Muscle of back (tissue), 3 donors: ENCODE measurements at regions not wholly inside any gene's neighbourhood (a gene's known extent, or its start where the extent isn't known, plus 50 kb on each side); places are given as distances from the start of the nearest gene placed in this dataset.
"Not testable (repeated sequence)": the region's sequence is repeated elsewhere in the genome, so short reads cannot be mapped to it uniquely, and the experiment has no call there.

Experiments
- DNase-seq, 3 donors: peaks; one replicate each; pipeline versions ENCODE4 v3.0.0 to v3.0.0-alpha.2; 2013

DNA sequence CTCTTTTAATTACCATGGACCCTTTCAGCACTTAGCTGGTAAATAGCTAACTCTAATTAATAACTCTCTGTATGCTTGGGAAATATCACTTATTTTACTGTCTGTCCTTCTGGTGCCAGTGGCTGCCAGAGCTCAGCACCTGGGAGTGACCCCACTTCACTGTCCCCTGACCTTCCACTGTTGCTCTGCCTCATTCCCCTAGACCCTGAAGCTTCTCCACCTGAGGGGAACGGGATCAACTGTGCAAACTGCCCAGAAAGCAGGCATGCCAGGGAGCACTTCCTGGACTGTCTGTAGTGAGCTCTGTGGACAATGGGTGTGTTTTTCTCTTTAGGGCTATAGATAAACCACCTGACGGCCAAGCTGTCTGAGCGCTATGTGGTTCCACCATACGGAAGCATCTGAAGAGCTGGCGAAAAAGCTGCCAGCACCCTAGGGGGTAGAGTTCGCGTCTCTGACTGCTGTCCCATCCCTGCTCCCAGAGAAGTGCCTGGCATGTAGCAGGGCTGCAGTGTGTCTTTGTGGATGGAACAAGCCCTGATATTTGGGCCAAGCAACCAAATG, 106.3 kb upstream of the FOXA2 start:
- DNase-seq: no peak

- DNase-seq: peak; percentile 67 to 90 (median 81)
Observed at GRCh38 chr20:22691369-22692118, 107.2 kb upstream of the FOXA2 start.

DNA sequence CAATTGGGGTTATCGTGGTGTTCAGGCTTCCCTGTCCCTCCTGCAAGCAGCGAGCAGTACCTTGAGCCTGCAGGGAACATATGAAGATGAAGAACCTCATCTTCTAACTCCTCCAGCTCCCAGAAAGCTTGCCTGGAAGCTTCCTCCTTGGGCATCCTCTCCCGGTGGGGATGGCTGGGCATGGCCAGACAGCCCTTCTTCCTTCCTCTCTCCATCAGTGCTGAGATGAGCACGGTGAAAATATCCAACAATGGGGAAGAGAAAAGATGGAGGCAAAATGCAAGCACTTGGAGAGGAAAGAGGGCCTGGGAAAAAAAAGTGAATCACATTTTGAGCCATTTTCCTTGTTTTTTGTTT, 107.7 kb upstream of the FOXA2 start:
- DNase-seq: no peak

GRCh38 chr20:22692620-22693019, 108.2 kb upstream of the FOXA2 start:
- not testable (repeated sequence) for DNase-seq

DNA sequence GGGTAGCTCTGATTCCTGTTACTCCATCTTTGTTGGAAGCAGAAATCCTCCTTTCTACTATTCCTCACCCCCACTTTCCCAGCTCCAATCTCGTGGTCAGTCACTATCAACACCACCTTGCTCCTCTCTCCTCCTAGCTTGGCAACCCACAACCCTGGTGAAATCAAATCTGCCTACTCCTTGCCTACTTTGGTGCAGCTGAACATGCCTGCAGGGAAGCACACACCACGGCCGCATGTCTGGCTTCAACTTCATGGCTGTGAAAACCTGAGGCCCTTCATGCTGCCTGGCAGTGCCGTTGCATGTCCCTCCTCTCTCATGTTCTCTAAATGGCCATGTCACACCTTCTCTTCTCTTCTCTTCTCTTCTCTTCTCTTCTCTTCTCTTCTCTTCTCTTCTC, 112.4 kb upstream of the FOXA2 start:
- DNase-seq: no peak

DNA sequence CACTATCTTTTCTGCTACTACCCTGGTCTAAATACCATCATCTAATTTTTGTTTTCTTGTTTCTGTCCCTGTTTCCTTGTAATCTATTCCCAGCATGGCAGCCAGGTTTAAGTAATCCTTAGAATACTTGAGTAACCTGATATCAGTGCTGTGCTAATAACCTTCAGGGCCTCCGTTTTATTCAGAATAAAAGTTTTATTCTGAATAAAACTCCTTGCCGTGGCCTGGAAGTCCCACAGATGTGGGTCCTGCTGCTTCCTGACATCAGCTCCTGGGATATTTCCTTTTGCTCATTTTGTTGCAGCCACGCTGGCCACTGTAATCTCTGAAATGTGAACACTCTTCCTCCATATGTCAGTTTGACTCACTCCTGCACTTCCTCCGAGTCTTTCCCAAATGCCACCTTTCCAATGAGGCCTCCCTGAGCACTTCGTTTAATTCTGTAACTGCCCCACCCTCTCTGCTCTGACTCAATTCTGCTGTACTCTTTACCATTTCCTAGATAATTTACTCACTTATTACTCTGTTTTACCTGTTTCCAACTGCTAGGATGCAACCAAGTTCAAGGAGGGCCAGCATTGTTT, 114.0 kb upstream of the FOXA2 start:
- DNase-seq: no peak

DNA sequence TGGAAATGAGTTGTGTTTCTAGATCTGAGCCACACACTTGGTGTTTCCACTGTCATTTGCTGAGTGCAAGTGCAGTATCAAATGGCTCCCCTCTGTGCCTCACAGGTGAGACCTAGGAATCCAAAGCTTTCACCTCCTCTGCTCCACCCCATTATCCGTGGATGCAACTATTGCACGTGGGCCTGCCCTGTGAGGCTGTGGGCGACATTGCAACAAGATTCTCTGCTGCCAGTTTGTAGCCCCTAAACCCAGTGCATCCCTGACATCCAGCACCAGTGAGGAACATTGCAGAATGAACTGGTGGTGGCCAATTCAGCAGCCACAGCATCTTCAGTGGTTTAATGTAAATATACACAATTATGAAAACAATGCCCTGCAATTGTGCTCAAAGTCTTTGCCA, 115.0 kb upstream of the FOXA2 start:
- no peak for DNase-seq

DNA sequence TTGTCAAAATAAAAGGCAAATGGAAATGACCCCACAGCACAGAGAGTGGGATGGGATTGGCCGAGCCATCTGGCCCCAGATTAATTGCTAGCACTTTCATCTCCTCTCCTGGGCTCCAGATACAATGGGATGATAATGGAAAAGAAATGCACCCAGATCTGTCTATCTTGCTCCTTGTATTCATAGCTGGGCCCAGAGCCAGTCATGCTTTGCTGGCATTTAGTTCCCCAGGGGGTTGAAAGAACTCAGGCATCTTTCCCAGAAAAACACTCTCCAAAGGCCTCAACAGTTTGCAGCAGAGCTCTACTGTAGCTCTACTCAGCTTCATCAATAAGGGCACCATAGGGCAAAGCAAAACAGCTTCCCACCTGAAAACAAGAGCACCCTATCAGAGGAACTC, 116.0 kb upstream of the FOXA2 start:
- peak in 1 of 3 donors; percentile 26 for DNase-seq

DNA sequence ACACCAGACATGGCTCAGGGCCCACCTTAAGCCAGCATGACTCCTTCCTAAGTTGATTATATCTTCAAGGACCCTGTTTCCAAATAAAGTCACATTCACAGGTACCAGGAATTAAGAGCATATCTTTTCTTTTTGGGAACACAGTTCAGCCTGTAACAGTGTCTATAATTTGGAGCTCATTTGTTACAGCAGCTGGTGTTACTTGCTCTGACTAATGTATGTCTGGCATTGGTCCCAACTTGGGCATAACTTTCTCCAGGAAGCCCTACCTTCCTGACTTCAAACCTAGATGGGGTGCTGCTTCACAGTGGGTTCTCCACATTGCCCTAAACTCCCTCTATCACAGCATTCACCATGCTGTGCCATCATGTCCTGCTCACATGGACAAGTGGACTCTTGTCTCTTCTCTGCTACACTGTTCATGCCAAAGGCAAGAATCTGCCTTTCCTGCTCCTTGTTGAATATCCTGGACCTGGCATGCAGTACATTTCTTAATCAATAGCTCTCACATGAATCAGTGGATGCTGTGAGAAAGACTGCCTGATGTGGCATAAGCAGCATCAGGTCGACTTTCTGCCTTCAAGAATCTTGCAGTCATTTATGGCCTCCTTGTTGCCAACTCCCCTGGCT, 117.4 kb upstream of the FOXA2 start:
- no peak for DNase-seq

DNA sequence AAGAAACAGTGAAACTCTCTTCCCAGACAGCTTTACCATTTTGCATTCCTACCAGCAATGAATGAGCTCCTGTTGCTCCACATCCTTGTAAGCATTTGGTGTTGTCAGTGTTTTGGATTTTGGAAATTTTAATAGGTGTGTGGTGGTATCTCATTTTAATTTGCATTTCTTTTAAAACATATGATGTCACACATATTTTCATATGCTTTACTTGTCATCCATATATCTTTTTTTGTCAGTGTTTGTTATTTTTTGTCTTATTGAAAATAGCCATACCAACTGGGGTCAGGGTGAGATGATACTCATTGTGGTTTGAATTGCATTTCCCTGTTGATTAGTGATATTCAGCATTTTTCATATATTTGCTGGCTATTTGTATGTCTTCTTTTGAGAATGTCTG, 119.5 kb upstream of the FOXA2 start:
- DNase-seq: no peak

DNA sequence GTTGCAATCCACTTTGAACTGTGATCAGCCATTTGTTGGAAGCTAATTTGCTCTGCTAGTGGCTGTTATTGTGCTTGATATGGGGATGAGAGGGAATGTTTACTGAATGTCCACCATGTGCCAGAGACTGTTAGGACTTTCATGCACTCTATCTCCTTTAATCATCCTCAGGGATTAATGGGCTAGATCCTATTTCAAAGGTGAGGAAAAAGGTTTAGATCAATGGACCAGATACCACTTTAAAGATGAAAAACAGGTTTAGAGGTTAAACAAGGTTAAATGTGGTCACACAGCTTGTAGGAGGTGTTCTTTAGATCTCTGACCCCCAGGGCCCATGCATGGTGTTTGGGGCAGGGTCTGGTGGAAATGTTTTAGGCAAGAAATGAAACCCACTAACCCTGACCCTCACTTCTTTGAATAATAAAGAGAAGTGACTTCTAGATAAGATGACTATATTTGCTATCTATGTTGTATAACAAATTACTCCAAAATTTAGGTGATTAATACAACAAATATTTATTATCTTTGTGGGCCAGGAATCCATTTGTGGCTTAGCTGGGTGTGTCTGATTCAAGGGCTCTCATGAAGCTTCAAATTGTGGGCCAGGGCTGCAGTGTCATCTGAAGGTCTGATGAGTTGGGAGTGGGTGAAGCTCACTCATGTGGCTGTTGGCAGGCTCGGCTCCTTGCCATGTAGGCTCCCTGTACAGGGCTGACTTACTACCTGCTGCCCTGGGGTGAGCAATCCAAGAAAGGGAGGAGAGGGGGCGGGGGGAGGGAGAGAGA, 127.8 kb upstream of the FOXA2 start:
- no peak for DNase-seq

GRCh38 chr20:22716821-22717351, 132.5 kb upstream of the FOXA2 start:
- peak; percentile 9 to 51 (median 49) for DNase-seq

DNA sequence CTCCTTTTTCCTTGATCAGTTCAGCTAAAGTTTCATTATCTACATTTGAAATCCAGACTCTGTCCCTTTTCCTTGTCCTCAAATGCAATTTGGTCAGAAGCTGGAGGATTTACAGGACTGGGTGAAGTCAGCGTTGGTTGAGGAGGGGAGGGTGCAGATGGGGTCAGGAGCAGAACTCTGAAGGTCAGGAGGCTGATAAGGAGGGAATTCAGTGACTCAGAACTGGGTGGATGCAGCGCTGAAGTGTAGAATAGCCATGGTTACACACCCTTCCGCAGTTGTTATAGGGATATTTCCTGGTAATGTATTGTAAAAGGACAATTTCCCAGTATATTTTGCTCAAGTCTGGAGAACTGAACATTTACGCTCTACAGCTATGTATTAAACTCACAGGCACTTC, 133.1 kb upstream of the FOXA2 start:
- peak in 2 of 3 donors; percentile 9 to 29 for DNase-seq

DNA sequence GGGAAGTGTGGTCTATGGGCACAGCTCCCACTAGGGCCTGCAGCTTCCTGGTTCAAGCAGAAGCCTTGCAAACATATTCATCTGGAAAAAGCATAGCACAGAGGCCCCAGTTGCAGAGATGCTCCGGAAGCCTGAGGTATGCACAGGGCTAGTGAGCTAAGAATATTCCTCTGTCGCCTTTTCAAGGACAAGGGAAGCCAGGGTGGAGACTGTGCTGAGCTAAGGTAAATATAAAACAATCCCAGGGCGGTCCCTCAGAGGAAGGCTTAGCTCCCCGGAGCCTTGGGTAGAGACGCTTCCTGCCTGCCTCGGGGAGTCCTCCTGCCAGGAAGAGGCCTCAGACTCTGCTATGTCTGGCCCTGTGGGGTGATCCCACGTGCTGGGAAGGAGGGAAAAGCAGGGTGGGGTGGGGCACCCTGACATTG, 134.8 kb upstream of the FOXA2 start:
- peak in 2 of 3 donors; percentile 24 to 62 for DNase-seq

GRCh38 chr20:22720206-22720605, 135.8 kb upstream of the FOXA2 start:
- DNase-seq: no peak

GRCh38 chr20:22722811-22723210, 138.4 kb upstream of the FOXA2 start:
- DNase-seq: no peak

- DNase-seq: no peak
Observed at GRCh38 chr20:22723659-22724058, 139.3 kb upstream of the FOXA2 start.

- no peak for DNase-seq
Observed at GRCh38 chr20:22728146-22728745, 143.9 kb upstream of the FOXA2 start.

- DNase-seq: no peak
Observed at GRCh38 chr20:22729180-22729579, 144.8 kb upstream of the FOXA2 start.

- DNase-seq: no peak
Observed at GRCh38 chr20:22729616-22730236, 145.4 kb upstream of the FOXA2 start.

DNA sequence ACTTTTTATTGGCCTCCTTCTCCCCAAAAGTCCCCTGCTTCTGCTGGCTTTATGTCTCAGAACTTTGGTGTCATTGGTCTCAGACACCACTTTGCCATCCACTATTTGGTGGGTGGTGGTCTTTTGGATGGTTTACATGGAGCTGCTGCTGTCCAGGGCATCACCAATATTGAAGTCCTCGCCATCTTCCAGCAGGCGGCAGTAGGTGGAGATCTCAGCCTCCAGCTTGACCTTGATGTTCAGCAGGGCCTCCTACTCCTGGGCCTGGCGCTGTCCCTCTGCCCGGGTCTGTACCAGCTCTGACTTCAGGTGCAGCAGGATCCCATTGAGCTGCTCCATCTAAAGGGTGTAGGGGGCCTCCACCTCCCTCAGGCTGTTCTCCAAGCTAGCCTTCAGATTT, 148.4 kb upstream of the FOXA2 start:
- DNase-seq: no peak
